Stomach (tissue), 8 donors: ENCODE measurements at regions not wholly inside any gene's neighbourhood (a gene's known extent, or its start where the extent isn't known, plus 50 kb on each side); places are given as distances from the start of the nearest gene placed in this dataset.
"Not testable (repeated sequence)": the region's sequence is repeated elsewhere in the genome, so short reads cannot be mapped to it uniquely, and the experiment has no call there.

Experiments used
- DNase-seq, 2 donors: peaks; one replicate each; pipeline versions ENCODE4 v3.0.0 to v3.0.0-alpha.2; 2013 to 2019
- H3K27ac ChIP-seq, 5 donors: fragments of 200-600 bp in 4 of 5; sonication (generic) in 4 of 5; one replicate each; pipeline ENCODE4 v1.5.1; 2013 to 2019; ENCODE audit warnings: mild to moderate bottlenecking in 1 of 5, moderate library complexity in 1 of 5
- H3K27me3 ChIP-seq, 3 donors: fragments of 200-600 bp; sonication (generic); one replicate each; pipeline ENCODE4 v1.5.1; 2017 to 2019; ENCODE audit warnings: mixed run types in 1 of 3
- H3K36me3 ChIP-seq, 4 donors: fragments of 200-600 bp; sonication (generic); 1 replicate in 3 of 4; 2 replicates in 1 of 4; pipeline ENCODE4 v1.5.1; 2016 to 2019
- H3K4me1 ChIP-seq, 4 donors: fragments of 200-600 bp; sonication (generic); one replicate each; pipeline ENCODE4 v1.5.1; 2016 to 2019
- H3K4me3 ChIP-seq, 4 donors: fragments of 200-600 bp; sonication (generic) in 3 of 4; one replicate each; pipeline ENCODE4 v1.5.1; 2016 to 2019; ENCODE audit warnings: mild to moderate bottlenecking in 1 of 4
- H3K9me3 ChIP-seq, 4 donors: fragments of 200-600 bp; sonication (generic); one replicate each; pipeline ENCODE4 v1.5.1; 2016 to 2019
- EP300 ChIP-seq: sonication (generic); formaldehyde crosslinking; IDR thresholded peaks from one replicate; pipeline ENCODE4 v1.6.1; 2017; ENCODE audit warnings: antibody characterized with exemption
- POLR2A ChIP-seq, 4 donors: fragments of 450-650 bp; IDR thresholded peaks; one replicate each; pipeline ENCODE4 v1.6.1; 2016; ENCODE audit warnings: antibody characterized with exemption in 4 of 4, control low read depth in 2 of 4, mild to moderate bottlenecking in 1 of 4, moderate library complexity in 1 of 4
- POLR2AphosphoS5 ChIP-seq, 3 donors: sonication (generic); formaldehyde crosslinking; IDR thresholded peaks; one replicate each; pipeline ENCODE4 v1.6.1; 2016; ENCODE audit warnings: antibody characterized with exemption in 3 of 3
- WGBS, 5 donors: extraction: QIAGEN DNeasy Blood & Tissue Kit in 3 of 5; methylation state at CpG; one replicate each; pipeline versions ENCODE4 v1.1.5 to v1.1.7; 2013 to 2018; 5-methylcytosine and 5-hydroxymethylcytosine counted together
- intact Hi-C: fragments of 100-400 bp; cut with DNase I; formaldehyde crosslinking; loops from one replicate; pipeline ENCODE4 v1.15.1; 2023; ENCODE audit warnings: low total_unique reads
- TF ChIP-seq, protein P1 (sequence below), 7 experiments: fragments of 450-650 bp in 4 of 7; fragments of 200-600 bp in 3 of 7; sonication (generic) in 3 of 7; IDR thresholded peaks; one replicate each; pipeline ENCODE4 v1.5.1; 2016 to 2019; ENCODE audit warnings: antibody characterized with exemption in 7 of 7, control low read depth in 2 of 7, mild to moderate bottlenecking in 1 of 7
- donor health status: healthy with polysubstance abuse.
- donor health status: Bipolar disorder and iron deficiency.
- donor health status: healthy.

DNA sequence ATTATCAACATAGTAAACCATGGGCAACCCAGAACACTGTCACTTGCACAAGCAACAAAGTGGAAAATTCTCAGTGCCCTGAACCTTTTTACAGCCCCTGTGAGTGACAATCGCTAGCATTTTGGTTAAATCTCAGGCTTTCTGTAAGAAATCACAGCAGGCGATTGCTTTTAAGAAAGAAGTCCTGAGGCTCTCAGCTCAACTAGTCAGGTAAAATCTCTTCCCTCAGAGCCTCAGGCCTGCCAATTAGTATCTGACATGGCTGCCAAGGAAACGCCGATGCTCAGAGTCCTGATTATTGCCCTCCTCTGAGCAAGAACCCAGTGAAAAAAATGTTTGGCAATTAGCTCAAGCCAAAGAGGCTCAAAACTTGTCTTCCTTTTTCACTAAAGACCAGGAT lies 530.8 kb downstream of the DIPK2A start:
- H3K4me3 ChIP-seq: no peak overlapping the region

DNA sequence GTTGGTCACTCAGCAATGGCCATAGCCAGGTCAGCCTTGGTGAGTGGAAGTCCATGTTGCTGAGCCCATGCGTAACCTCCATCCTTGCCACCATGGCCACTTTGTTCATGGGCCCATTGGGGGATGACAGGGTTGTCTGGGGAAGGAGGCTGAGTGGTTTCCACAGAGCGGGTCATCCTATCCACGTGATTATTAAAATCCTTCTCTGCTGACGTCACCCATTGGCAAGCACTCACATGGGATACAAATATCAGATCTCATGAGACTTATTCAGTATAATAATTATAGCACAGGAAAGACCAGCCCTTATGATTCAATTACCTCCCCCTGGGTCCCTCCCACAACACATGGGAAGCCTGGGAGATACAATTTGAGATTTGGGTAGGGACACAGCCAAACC lies 534.8 kb downstream of the DIPK2A start:
- H3K27me3 ChIP-seq, H3K4me3 ChIP-seq, DNase-seq, H3K36me3 ChIP-seq, H3K4me1 ChIP-seq, H3K9me3 ChIP-seq, intact Hi-C loops, H3K27ac ChIP-seq: not testable (repeated sequence)
- 78 to 98% (median 92%) methylated on average over 4 of the region's 4 CpGs for WGBS, 5 donors

More for the DNA sequence above, 530.8 kb downstream of the DIPK2A start:
- 80 to 88% (median 87%) methylated on average over 4 of the region's 4 CpGs for WGBS, 5 donors
- Histone ChIP-seq H3K27ac (no peak overlapping the region), H3K36me3 (no peaks in the 10 kb centered on the region), H3K9me3 (no peaks in the 10 kb centered on the region), H3K27me3 (no peaks in the 10 kb centered on the region), H3K4me1 (no peaks in the 10 kb centered on the region)
- TF ChIP-seq POLR2AphosphoS5 (IDR thresholded peaks at IDR 0.05) (no peak), POLR2A (IDR thresholded peaks at IDR 0.05) (no peak), EP300 (no peak)
- TF ChIP-seq, protein P1, sequence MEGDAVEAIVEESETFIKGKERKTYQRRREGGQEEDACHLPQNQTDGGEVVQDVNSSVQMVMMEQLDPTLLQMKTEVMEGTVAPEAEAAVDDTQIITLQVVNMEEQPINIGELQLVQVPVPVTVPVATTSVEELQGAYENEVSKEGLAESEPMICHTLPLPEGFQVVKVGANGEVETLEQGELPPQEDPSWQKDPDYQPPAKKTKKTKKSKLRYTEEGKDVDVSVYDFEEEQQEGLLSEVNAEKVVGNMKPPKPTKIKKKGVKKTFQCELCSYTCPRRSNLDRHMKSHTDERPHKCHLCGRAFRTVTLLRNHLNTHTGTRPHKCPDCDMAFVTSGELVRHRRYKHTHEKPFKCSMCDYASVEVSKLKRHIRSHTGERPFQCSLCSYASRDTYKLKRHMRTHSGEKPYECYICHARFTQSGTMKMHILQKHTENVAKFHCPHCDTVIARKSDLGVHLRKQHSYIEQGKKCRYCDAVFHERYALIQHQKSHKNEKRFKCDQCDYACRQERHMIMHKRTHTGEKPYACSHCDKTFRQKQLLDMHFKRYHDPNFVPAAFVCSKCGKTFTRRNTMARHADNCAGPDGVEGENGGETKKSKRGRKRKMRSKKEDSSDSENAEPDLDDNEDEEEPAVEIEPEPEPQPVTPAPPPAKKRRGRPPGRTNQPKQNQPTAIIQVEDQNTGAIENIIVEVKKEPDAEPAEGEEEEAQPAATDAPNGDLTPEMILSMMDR (IDR thresholded peaks at IDR 0.05): no peak
- intact Hi-C loops: no loop called here
- no peak for DNase-seq

DNA sequence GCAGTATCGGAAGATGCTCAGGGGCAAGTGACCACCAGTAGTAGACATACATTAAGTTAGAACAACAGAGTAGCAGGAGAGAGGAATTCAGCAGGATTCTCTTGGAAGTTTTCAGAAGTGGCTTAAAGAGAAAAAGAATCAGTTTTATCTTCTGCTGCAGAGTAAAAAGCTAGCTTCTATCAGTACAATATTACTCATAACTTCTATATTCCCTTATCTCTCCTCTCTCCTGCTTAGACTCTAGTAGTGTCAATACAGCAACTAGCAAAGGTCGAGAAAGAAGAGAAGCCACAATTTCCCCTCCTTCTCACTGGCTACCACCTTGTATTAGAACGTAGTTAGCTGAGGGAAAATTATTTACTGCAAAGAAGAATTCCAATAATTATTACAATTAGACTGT lies 539.7 kb downstream of the DIPK2A start:
- no peak for DNase-seq
- Histone ChIP-seq H3K4me1 (no peaks in the 10 kb centered on the region), H3K4me3 (no peak overlapping the region), H3K27me3 (no peaks in the 10 kb centered on the region), H3K9me3 (no peaks in the 10 kb centered on the region), H3K36me3 (no peaks in the 10 kb centered on the region), H3K27ac (no peak overlapping the region)
- intact Hi-C loops: no loop called here
- TF ChIP-seq POLR2A (IDR thresholded peaks at IDR 0.05) (no peak), EP300 (no peak), POLR2AphosphoS5 (IDR thresholded peaks at IDR 0.05) (no peak)
- TF ChIP-seq, protein P1 (IDR thresholded peaks at IDR 0.05): no peak
- WGBS, 5 donors: 36 to 66% (median 45%) methylated on average over 3 of the region's 3 CpGs

DNA sequence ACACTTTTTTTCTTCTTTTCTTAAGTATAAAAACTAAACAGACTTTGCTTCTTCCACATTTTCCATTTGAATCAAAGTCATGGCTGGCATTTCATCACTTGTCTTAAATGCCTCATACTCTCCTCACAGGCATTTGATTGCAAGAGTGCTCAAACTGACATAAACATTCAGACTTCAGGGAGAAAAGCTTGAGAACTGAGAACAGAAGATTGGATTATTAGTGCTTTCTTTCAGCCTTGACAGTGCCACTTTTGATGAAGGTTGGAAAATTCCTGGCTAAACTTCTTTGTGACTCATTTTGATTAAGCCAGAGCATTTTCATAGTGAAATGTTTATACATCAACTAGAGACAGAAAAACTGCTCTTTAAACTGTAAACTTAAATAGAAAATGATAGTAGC lies 544.4 kb downstream of the DIPK2A start:
- H3K4me3 ChIP-seq: no peak overlapping the region
- H3K9me3 ChIP-seq: no peaks in the 10 kb centered on the region
- intact Hi-C loops: no loop called here
- no peaks in the 10 kb centered on the region for H3K36me3 ChIP-seq
- no peaks in the 10 kb centered on the region for H3K27me3 ChIP-seq
- no peaks in the 10 kb centered on the region for H3K4me1 ChIP-seq
- TF ChIP-seq, protein P1 (IDR thresholded peaks at IDR 0.05): no peak
- no peak for TF ChIP-seq POLR2AphosphoS5 (IDR thresholded peaks at IDR 0.05)
- no peak for TF ChIP-seq POLR2A (IDR thresholded peaks at IDR 0.05)
- no peak for TF ChIP-seq EP300
- no peak overlapping the region for H3K27ac ChIP-seq
- DNase-seq: no peak

DNA sequence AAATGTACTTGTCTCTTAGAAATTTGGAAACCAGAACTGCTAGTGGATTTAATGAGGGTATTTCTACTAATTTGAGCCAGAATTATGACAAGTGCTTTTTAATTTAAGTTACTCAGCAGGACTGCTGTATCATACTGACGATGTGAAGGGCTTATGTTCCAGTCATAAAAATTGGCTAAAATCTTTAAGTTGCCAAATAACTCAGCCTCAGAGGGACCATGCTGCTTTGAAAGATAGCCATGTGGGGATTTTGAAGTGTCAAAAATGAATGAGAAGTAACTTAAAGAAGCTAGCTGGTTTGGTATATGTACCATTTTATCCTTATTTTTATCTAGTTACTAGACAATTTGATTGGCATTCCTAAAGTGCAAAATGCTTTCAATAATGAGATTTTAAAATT lies 545.0 kb downstream of the DIPK2A start:
- H3K4me1 ChIP-seq: no peaks in the 10 kb centered on the region
- no peaks in the 10 kb centered on the region for H3K36me3 ChIP-seq
- no peak overlapping the region for H3K4me3 ChIP-seq
- intact Hi-C loops: no loop called here
- H3K27ac ChIP-seq: no peak overlapping the region
- WGBS, 5 donors: 68 to 82% (median 74%) methylated on average over 1 of the region's 1 CpG
- TF ChIP-seq, protein P1 (IDR thresholded peaks at IDR 0.05): no peak
- TF ChIP-seq POLR2A (IDR thresholded peaks at IDR 0.05) (no peak), EP300 (no peak), POLR2AphosphoS5 (IDR thresholded peaks at IDR 0.05) (no peak)
- no peaks in the 10 kb centered on the region for H3K9me3 ChIP-seq
- DNase-seq: no peak
- no peaks in the 10 kb centered on the region for H3K27me3 ChIP-seq
